ENCODE measurements at regions not wholly inside any gene's neighbourhood (a gene's known extent, or its start where the extent isn't known, plus 50 kb on each side); places are given as distances from the start of the nearest gene placed in this dataset.

- TF ChIP-seq CTCF (IDR thresholded peaks at IDR 0.05; ENCODE audit: low read length): no peak
- no peak for TF ChIP-seq EZH2 (optimal IDR thresholded peaks at IDR 0.05; ENCODE audit: low read depth, low read length)
Observed at GRCh38 chr10:47139121-47139520, 160.9 kb upstream of the GDF10 start.
